GM23338 (cell line): ENCODE measurements at regions not wholly inside any gene's neighbourhood (a gene's known extent, or its start where the extent isn't known, plus 50 kb on each side); places are given as distances from the start of the nearest gene placed in this dataset.

Source experiments
- ATAC-seq: fragments of 200-7000 bp; cut with Tn5 transposase; 3 replicates; pipeline ENCODE4 v1.9.1; 2020
- DNase-seq: peaks from one replicate; pipeline ENCODE4 v3.0.0-alpha.2; 2015; ENCODE audit warnings: low spot score
- H2AFZ ChIP-seq: fragments of 200-600 bp; sonication (generic); 2 replicates; pipeline ENCODE4 v1.8.0; 2016; ENCODE audit warnings: antibody characterized with exemption, mild to moderate bottlenecking, moderate library complexity
- H3F3A ChIP-seq: fragments of 200-600 bp; sonication (generic); replicated peaks from 2 replicates; pipeline ENCODE4 v1.8.0; 2017; ENCODE audit warnings: antibody characterized with exemption, mixed run types, low read depth
- H3K27ac ChIP-seq: fragments of 200-600 bp; sonication (generic); 2 replicates; pipeline ENCODE4 v1.6.1; 2016; ENCODE audit warnings: low read depth
- H3K27me3 ChIP-seq: fragments of 200-600 bp; sonication (generic); 2 replicates; pipeline ENCODE4 v1.8.0; 2016; ENCODE audit warnings: mild to moderate bottlenecking, mixed run types, moderate library complexity; ENCODE audit not compliant: insufficient read depth
- H3K36me3 ChIP-seq: fragments of 200-600 bp; sonication (generic); 2 replicates; pipeline ENCODE4 v1.8.0; 2016; ENCODE audit warnings: mild to moderate bottlenecking; ENCODE audit not compliant: insufficient read depth
- H3K4me1 ChIP-seq: fragments of 200-600 bp; sonication (generic); 2 replicates; pipeline ENCODE4 v1.8.0; 2016; ENCODE audit warnings: mild to moderate bottlenecking, moderate library complexity; ENCODE audit not compliant: insufficient read depth
- H3K4me2 ChIP-seq: fragments of 200-600 bp; sonication (generic); 2 replicates; pipeline ENCODE4 v1.7.1; 2017; ENCODE audit warnings: mixed run types
- H3K4me3 ChIP-seq: fragments of 200-600 bp; sonication (generic); 2 replicates; pipeline ENCODE4 v1.6.1; 2016; ENCODE audit warnings: mixed run types
- H3K79me2 ChIP-seq: fragments of 200-600 bp; sonication (generic); replicated peaks from 2 replicates; pipeline ENCODE4 v1.8.0; 2017; ENCODE audit warnings: mild to moderate bottlenecking; ENCODE audit not compliant: insufficient read depth
- H3K9me2 ChIP-seq: fragments of 200-600 bp; sonication (generic); 2 replicates; pipeline ENCODE4 v1.8.0; 2017; ENCODE audit not compliant: insufficient read depth
- H4K20me1 ChIP-seq: fragments of 200-600 bp; sonication (generic); replicated peaks from 2 replicates; pipeline ENCODE4 v1.8.0; 2017; ENCODE audit warnings: mild to moderate bottlenecking; ENCODE audit not compliant: insufficient read depth
- H3K27ac Mint-ChIP-seq: 2 replicates; pipeline ENCODE4 v1.8.0; 2020; ENCODE audit warnings: inconsistent platforms, mild to moderate bottlenecking, moderate library complexity, mixed read lengths
- H3K27me3 Mint-ChIP-seq: 3 replicates; pipeline ENCODE4 v1.8.0; 2022; ENCODE audit warnings: low read depth, mild to moderate bottlenecking, moderate library complexity, mixed read lengths, inconsistent platforms; ENCODE audit not compliant: insufficient read depth, poor library complexity
- H3K36me3 Mint-ChIP-seq: 3 replicates; pipeline ENCODE4 v1.8.0; 2021; ENCODE audit warnings: low read depth, mild to moderate bottlenecking, inconsistent platforms, moderate library complexity, mixed read lengths
- H3K4me1 Mint-ChIP-seq: 3 replicates; pipeline ENCODE4 v1.8.0; 2020; ENCODE audit warnings: mild to moderate bottlenecking, inconsistent platforms, mixed read lengths
- H3K4me3 Mint-ChIP-seq: 3 replicates; pipeline ENCODE4 v1.8.0; 2021; ENCODE audit warnings: moderate library complexity, mild to moderate bottlenecking, inconsistent platforms, mixed read lengths
- H3K9me3 Mint-ChIP-seq: 3 replicates; pipeline ENCODE4 v1.8.0; 2020; ENCODE audit warnings: moderate library complexity, mild to moderate bottlenecking, inconsistent platforms, mixed read lengths
- CREB1 ChIP-seq: fragments of 250-450 bp; sonication (Bioruptor Pico); IDR thresholded peaks from 2 replicates; pipeline ENCODE4 v1.5.0; 2020; ENCODE audit warnings: low read depth, mild to moderate bottlenecking, moderate library complexity
- ETS1 ChIP-seq: IDR thresholded peaks from 2 replicates; pipeline ENCODE4 v1.6.1; 2016; ENCODE audit warnings: antibody characterized with exemption
- EZH2 ChIP-seq: fragments of 200-600 bp; sonication (generic); IDR thresholded peaks from one replicate; pipeline ENCODE4 v1.8.0; 2017; ENCODE audit warnings: antibody characterized with exemption, mild to moderate bottlenecking, low read depth; ENCODE audit not compliant: unreplicated experiment
- EZH2phosphoT487 ChIP-seq: fragments of 200-600 bp; sonication (generic); IDR thresholded peaks from one replicate; pipeline ENCODE4 v1.8.1; 2018; ENCODE audit warnings: antibody characterized with exemption; ENCODE audit not compliant: unreplicated experiment
- JUNB ChIP-seq: IDR thresholded peaks from one replicate; pipeline ENCODE4 v1.6.1; 2016; ENCODE audit warnings: antibody characterized with exemption; ENCODE audit not compliant: unreplicated experiment
- NANOG ChIP-seq: IDR thresholded peaks from 2 replicates; pipeline ENCODE4 v1.6.1; 2016; ENCODE audit warnings: antibody characterized with exemption, borderline replicate concordance
- POLR2AphosphoS5 ChIP-seq: IDR thresholded peaks from 2 replicates; pipeline ENCODE4 v1.6.1; 2016; ENCODE audit warnings: antibody characterized with exemption, low read depth
- STAT1 ChIP-seq: IDR thresholded peaks from one replicate; pipeline ENCODE4 v1.6.1; 2016; ENCODE audit warnings: antibody characterized with exemption; ENCODE audit not compliant: unreplicated experiment
- ZNF114 ChIP-seq: fragments of 250-450 bp; sonication (Bioruptor Pico); IDR thresholded peaks from 2 replicates; pipeline ENCODE4 v1.5.0; 2020; ENCODE audit warnings: mild to moderate bottlenecking, moderate library complexity
- ZNF331 ChIP-seq: fragments of 250-450 bp; sonication (Bioruptor Pico); IDR thresholded peaks from 2 replicates; pipeline ENCODE4 v1.5.0; 2020; ENCODE audit warnings: low read depth, mild to moderate bottlenecking, moderate library complexity
- TF ChIP-seq, protein P1 (sequence below), 2 experiments: fragments of 200-600 bp in 1 of 2; sonication (generic) in 1 of 2; conservative IDR thresholded peaks; 2 replicates each; pipeline versions ENCODE4 v1.5.1 to v1.6.1; 2016 to 2017; ENCODE audit warnings: antibody characterized with exemption in 2 of 2, low read depth in 2 of 2, mild to moderate bottlenecking in 2 of 2, moderate library complexity in 1 of 2
- TF ChIP-seq, protein P2 (sequence below): IDR thresholded peaks from one replicate; pipeline ENCODE4 v1.6.1; 2018; ENCODE audit warnings: antibody characterized with exemption; ENCODE audit not compliant: unreplicated experiment

DNA sequence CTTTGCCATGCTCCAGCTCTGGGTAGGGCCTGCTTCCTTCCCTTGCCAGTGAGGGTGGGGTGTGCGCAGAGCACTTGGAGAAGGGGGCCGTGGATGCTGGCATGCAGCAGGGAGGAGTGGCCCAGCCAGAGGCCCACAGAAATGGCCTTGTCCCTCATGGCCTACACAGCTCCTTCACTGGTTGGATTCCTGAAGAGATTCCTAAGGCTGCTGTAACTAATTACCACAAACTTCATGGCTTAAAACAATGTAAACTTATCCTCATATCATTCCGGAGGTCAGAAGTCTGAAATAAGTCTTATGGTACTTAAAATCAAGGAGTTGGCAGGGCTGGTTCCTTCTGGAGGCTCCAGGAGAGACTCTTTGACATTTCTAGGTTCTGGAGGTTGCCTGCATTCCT is 195.2 kb downstream of the GLI2 start:
- H3K4me3 Mint-ChIP-seq: no peak overlapping the region
- no peak overlapping the region for H3K27ac ChIP-seq
- H3K27ac Mint-ChIP-seq: no peak overlapping the region
- no peaks in the 10 kb centered on the region for H3K9me2 ChIP-seq
- H3K36me3 ChIP-seq: no peaks in the 10 kb centered on the region; the same call in 1 of the 2 replicates
- no peak for DNase-seq
- peaks cover 24% of the 10 kb centered on the region for H3K79me2 ChIP-seq
- no peaks in the 10 kb centered on the region for H3K27me3 ChIP-seq
- peaks cover 30% of the 10 kb centered on the region for H4K20me1 ChIP-seq
- no peak overlapping the region for H2AFZ ChIP-seq
- peaks cover 2% of the 10 kb centered on the region for H3K27me3 Mint-ChIP-seq
- H3K4me2 ChIP-seq: no peak overlapping the region
- H3K4me1 Mint-ChIP-seq: peaks cover 23% of the 10 kb centered on the region
- no peaks in the 10 kb centered on the region for H3K4me1 ChIP-seq
- peaks cover 42% of the 10 kb centered on the region for H3K36me3 Mint-ChIP-seq
- H3F3A ChIP-seq: no peaks in the 10 kb centered on the region
- TF ChIP-seq STAT1 (no peak), EZH2 (no peak), NANOG (no peak), ETS1 (no peak)
- TF ChIP-seq, protein P1, sequence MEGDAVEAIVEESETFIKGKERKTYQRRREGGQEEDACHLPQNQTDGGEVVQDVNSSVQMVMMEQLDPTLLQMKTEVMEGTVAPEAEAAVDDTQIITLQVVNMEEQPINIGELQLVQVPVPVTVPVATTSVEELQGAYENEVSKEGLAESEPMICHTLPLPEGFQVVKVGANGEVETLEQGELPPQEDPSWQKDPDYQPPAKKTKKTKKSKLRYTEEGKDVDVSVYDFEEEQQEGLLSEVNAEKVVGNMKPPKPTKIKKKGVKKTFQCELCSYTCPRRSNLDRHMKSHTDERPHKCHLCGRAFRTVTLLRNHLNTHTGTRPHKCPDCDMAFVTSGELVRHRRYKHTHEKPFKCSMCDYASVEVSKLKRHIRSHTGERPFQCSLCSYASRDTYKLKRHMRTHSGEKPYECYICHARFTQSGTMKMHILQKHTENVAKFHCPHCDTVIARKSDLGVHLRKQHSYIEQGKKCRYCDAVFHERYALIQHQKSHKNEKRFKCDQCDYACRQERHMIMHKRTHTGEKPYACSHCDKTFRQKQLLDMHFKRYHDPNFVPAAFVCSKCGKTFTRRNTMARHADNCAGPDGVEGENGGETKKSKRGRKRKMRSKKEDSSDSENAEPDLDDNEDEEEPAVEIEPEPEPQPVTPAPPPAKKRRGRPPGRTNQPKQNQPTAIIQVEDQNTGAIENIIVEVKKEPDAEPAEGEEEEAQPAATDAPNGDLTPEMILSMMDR (conservative IDR thresholded peaks at IDR 0.05; ENCODE audit: low read depth in 2 of 2): no peak
- H3K9me3 Mint-ChIP-seq: no peaks in the 10 kb centered on the region; the same call in 2 of the 3 replicates
- no peak overlapping the region for H3K4me3 ChIP-seq
- ATAC-seq: no peak

DNA sequence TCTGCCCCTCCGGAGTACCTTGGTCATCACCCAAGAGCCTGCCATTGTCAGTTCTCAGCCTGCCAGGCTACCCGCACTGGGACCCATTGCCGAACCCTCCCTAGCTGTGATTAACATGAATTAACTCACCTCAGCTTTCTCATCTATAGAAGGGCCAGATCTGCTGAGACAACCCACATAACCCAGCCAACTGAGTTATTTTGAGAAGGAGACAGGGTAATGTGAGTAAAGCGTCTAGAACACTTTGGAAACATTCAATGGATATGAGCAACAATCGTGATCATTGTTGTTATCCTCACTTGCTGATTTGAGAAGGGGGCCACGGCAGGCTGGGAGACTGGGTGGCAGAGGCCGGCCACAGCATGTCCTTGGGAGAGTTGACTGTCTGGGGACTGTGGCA is 196.8 kb downstream of the GLI2 start:
- Mint-ChIP-seq H3K4me3 (no peak overlapping the region; the same call in 2 of the 3 replicates), H3K27me3 (peaks cover 2% of the 10 kb centered on the region), H3K36me3 (peaks cover 42% of the 10 kb centered on the region), H3K27ac (no peak overlapping the region), H3K9me3 (no peaks in the 10 kb centered on the region; the same call in 2 of the 3 replicates), H3K4me1 (peaks cover 23% of the 10 kb centered on the region)
- H3K36me3 ChIP-seq: no peaks in the 10 kb centered on the region; the same call in 1 of the 2 replicates
- no peak overlapping the region for H3K4me2 ChIP-seq
- no peaks in the 10 kb centered on the region for H3K4me1 ChIP-seq
- no peak overlapping the region for H3K27ac ChIP-seq
- H3F3A ChIP-seq: no peaks in the 10 kb centered on the region; the same call in 1 of the 2 replicates
- no peaks in the 10 kb centered on the region for H3K27me3 ChIP-seq
- no peak overlapping the region for H3K4me3 ChIP-seq
- ATAC-seq (no peak), DNase-seq (no peak)
- H3K79me2 ChIP-seq: peaks cover 27% of the 10 kb centered on the region
- H3K9me2 ChIP-seq: no peaks in the 10 kb centered on the region
- no peak overlapping the region for H2AFZ ChIP-seq
- peaks cover 41% of the 10 kb centered on the region for H4K20me1 ChIP-seq
- no peak for TF ChIP-seq EZH2
- no peak for TF ChIP-seq JUNB
- no peak for TF ChIP-seq ETS1
- no peak for TF ChIP-seq ZNF114 (CRISPR knock-in tag)
- no peak for TF ChIP-seq STAT1
- TF ChIP-seq EZH2phosphoT487: no peak
- TF ChIP-seq, protein P2, sequence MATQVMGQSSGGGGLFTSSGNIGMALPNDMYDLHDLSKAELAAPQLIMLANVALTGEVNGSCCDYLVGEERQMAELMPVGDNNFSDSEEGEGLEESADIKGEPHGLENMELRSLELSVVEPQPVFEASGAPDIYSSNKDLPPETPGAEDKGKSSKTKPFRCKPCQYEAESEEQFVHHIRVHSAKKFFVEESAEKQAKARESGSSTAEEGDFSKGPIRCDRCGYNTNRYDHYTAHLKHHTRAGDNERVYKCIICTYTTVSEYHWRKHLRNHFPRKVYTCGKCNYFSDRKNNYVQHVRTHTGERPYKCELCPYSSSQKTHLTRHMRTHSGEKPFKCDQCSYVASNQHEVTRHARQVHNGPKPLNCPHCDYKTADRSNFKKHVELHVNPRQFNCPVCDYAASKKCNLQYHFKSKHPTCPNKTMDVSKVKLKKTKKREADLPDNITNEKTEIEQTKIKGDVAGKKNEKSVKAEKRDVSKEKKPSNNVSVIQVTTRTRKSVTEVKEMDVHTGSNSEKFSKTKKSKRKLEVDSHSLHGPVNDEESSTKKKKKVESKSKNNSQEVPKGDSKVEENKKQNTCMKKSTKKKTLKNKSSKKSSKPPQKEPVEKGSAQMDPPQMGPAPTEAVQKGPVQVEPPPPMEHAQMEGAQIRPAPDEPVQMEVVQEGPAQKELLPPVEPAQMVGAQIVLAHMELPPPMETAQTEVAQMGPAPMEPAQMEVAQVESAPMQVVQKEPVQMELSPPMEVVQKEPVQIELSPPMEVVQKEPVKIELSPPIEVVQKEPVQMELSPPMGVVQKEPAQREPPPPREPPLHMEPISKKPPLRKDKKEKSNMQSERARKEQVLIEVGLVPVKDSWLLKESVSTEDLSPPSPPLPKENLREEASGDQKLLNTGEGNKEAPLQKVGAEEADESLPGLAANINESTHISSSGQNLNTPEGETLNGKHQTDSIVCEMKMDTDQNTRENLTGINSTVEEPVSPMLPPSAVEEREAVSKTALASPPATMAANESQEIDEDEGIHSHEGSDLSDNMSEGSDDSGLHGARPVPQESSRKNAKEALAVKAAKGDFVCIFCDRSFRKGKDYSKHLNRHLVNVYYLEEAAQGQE: no peak
- TF ChIP-seq NANOG: no peak
- TF ChIP-seq ZNF331: no peak
- TF ChIP-seq, protein P1 (conservative IDR thresholded peaks at IDR 0.05; ENCODE audit: low read depth in 2 of 2): no peak
- TF ChIP-seq POLR2AphosphoS5: no peak
- no peak for TF ChIP-seq CREB1 (CRISPR knock-in tag)
